Aorta (tissue), 5 donors: ENCODE measurements at regions not wholly inside any gene's neighbourhood (a gene's known extent, or its start where the extent isn't known, plus 50 kb on each side); places are given as distances from the start of the nearest gene placed in this dataset.

Source experiments
- ATAC-seq: fragments of 200-7000 bp; cut with Tn5 transposase; one replicate; pipeline ENCODE4 v1.9.1; 2022; ENCODE audit warnings: moderate library complexity; ENCODE audit not compliant: low FRiP score
- DNase-seq, 2 donors: peaks; one replicate each; pipeline ENCODE4 v3.0.0-alpha.2; 2020
- H3K27ac ChIP-seq, 2 donors: one replicate each; pipeline ENCODE4 v1.5.1; 2013; ENCODE audit warnings: low read length in 2 of 2, mild to moderate bottlenecking in 2 of 2, moderate library complexity in 2 of 2, control low read depth in 1 of 2, inconsistent platforms in 1 of 2, low read depth in 1 of 2
- H3K27me3 ChIP-seq, 2 donors: one replicate each; pipeline ENCODE4 v1.6.1; 2013; ENCODE audit warnings: control low read depth in 1 of 2, low read length in 1 of 2, mild to moderate bottlenecking in 1 of 2, moderate library complexity in 1 of 2; ENCODE audit not compliant: insufficient read depth in 2 of 2, control insufficient read depth in 1 of 2
- H3K36me3 ChIP-seq, 2 donors: one replicate each; pipeline ENCODE4 v1.6.1; 2013; ENCODE audit warnings: control low read depth in 1 of 2, low read length in 1 of 2, mild to moderate bottlenecking in 1 of 2; ENCODE audit not compliant: insufficient read depth in 2 of 2, control insufficient read depth in 1 of 2
- H3K4me1 ChIP-seq, 2 donors: one replicate each; pipeline ENCODE4 v1.6.1; 2013; ENCODE audit warnings: low read length in 2 of 2, control low read depth in 1 of 2, mild to moderate bottlenecking in 1 of 2, moderate library complexity in 1 of 2; ENCODE audit not compliant: insufficient read depth in 2 of 2, control insufficient read depth in 1 of 2
- H3K4me3 ChIP-seq, 2 donors: one replicate each; pipeline ENCODE4 v1.5.1; 2013; ENCODE audit warnings: low read length in 2 of 2, control low read depth in 1 of 2, mild to moderate bottlenecking in 1 of 2
- H3K9me3 ChIP-seq: one replicate; pipeline ENCODE4 v1.6.1; 2013; ENCODE audit warnings: mild to moderate bottlenecking, low read length; ENCODE audit not compliant: control insufficient read depth
- WGBS, 2 donors: extraction: QIAGEN DNeasy Blood & Tissue Kit; methylation state at CpG; one replicate each; pipeline ENCODE4 v1.1.7; 2013; 5-methylcytosine and 5-hydroxymethylcytosine counted together
- intact Hi-C, 2 donors: fragments of 100-400 bp; cut with DNase I; formaldehyde crosslinking; loops; one replicate each; pipeline versions ENCODE4 v1.14.2 to v1.15.0; 2022
- donor health status: healthy with polysubstance abuse.
- donor health status: Bipolar disorder and iron deficiency.
- donor health status: DM: no; HTN: no; CAD: no.
- donor health status: DM: no; HTN: no; CAD: no.
- donor health status: DM: yes; HTN: yes; CAD: no.

DNA sequence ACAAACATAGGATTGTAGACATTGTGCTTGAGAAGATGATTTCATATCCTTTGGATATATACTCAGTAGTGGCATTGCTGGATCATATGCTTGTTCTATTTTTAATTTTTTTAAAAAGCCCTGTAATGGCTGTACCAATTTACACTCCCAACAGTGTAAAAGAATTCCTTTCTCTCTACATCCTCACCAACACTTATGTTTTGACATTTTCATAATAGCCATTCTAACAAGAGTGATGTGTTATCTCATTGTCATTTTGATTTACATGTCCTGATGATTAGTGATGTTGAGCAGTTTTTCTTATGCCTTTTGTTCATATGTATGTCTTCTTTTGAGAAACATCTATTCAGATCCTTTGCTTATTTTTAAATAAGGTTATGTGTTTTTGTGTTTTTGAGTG is 1039.2 kb upstream of the GOT2 start:
- no peak overlapping the region for H3K27ac ChIP-seq
- no peaks in the 10 kb centered on the region for H3K27me3 ChIP-seq
- H3K9me3 ChIP-seq: peaks cover 2% of the 10 kb centered on the region
- H3K36me3 ChIP-seq: no peaks in the 10 kb centered on the region
- DNase-seq: no peak
- no peak for ATAC-seq
- no peaks in the 10 kb centered on the region for H3K4me1 ChIP-seq
- intact Hi-C loops: no loop called here
- no peak overlapping the region for H3K4me3 ChIP-seq

- WGBS, 2 donors: 62 to 70% methylated on average over 3 of the region's 3 CpGs
- H3K27ac ChIP-seq: no peak overlapping the region
- no peaks in the 10 kb centered on the region for H3K27me3 ChIP-seq
- H3K36me3 ChIP-seq: no peaks in the 10 kb centered on the region
- no peak overlapping the region for H3K4me3 ChIP-seq
- H3K4me1 ChIP-seq: no peaks in the 10 kb centered on the region
- DNase-seq: no peak
- intact Hi-C loops: no loop called here
- H3K9me3 ChIP-seq: no peaks in the 10 kb centered on the region
- ATAC-seq: no peak
These were observed 1025.2 kb upstream of the GOT2 start for GRCh38 chr16:59759296-59759695.

GRCh38 chr16:59758848-59759247 is 1024.7 kb upstream of the GOT2 start:
- 38 to 57% methylated on average over 1 of the region's 1 CpG for WGBS, 2 donors
- H3K27me3 ChIP-seq: no peaks in the 10 kb centered on the region
- H3K27ac ChIP-seq: no peak overlapping the region
- ATAC-seq: no peak
- intact Hi-C loops: no loop called here
- no peaks in the 10 kb centered on the region for H3K36me3 ChIP-seq
- H3K4me1 ChIP-seq: no peaks in the 10 kb centered on the region
- H3K9me3 ChIP-seq: no peaks in the 10 kb centered on the region
- no peak overlapping the region for H3K4me3 ChIP-seq
- no peak for DNase-seq

- H3K27me3 ChIP-seq: no peaks in the 10 kb centered on the region
- no peak overlapping the region for H3K4me3 ChIP-seq
- WGBS, 2 donors: 95% methylated on average over 19 of the region's 19 CpGs
- intact Hi-C loops: no loop called here
- DNase-seq: peak in 1 of 2 donors; percentile 51
- no peaks in the 10 kb centered on the region for H3K36me3 ChIP-seq
- no peaks in the 10 kb centered on the region for H3K9me3 ChIP-seq
- no peak overlapping the region for H3K27ac ChIP-seq
- no peak for ATAC-seq
- H3K4me1 ChIP-seq: no peaks in the 10 kb centered on the region
These were observed 1020.7 kb upstream of the GOT2 start for GRCh38 chr16:59754854-59755253.

- H3K27ac ChIP-seq: no peak overlapping the region
- no peaks in the 10 kb centered on the region for H3K27me3 ChIP-seq
- H3K36me3 ChIP-seq: no peaks in the 10 kb centered on the region
- 90 to 91% methylated on average over 3 of the region's 3 CpGs for WGBS, 2 donors
- H3K4me1 ChIP-seq: no peaks in the 10 kb centered on the region
- ATAC-seq (no peak), DNase-seq (no peak)
- intact Hi-C loops: no loop called here
- no peaks in the 10 kb centered on the region for H3K9me3 ChIP-seq
- H3K4me3 ChIP-seq: no peak overlapping the region
These were observed 1015.7 kb upstream of the GOT2 start for GRCh38 chr16:59749662-59750336.

DNA sequence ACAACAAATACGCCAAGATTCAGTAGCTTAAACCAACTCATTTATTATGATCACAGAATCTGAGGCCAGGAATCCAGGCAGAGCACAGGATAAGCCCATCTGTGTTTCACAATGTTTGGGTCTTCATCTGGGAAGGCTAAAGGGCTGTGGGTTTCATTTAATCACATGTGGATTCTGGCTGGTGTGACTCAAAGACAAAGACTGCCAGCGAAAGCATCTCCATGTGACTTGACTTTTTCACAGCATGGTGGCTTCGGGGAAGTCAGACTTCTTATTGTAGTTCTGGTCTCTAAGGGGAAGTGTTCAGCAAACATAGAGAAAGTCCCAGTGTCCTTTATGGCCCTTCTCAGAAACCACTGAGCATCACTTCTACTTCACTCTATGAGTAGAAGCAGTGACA is 1014.4 kb upstream of the GOT2 start:
- no peaks in the 10 kb centered on the region for H3K4me1 ChIP-seq
- intact Hi-C loops: no loop called here
- no peak overlapping the region for H3K27ac ChIP-seq
- no peak for DNase-seq
- H3K27me3 ChIP-seq: no peaks in the 10 kb centered on the region
- no peaks in the 10 kb centered on the region for H3K36me3 ChIP-seq
- H3K9me3 ChIP-seq: no peaks in the 10 kb centered on the region
- WGBS, 2 donors: 70 to 78% methylated on average over 3 of the region's 3 CpGs
- no peak overlapping the region for H3K4me3 ChIP-seq
- no peak for ATAC-seq

GRCh38 chr16:59743504-59743903 is 1009.4 kb upstream of the GOT2 start:
- no peak for DNase-seq
- WGBS, 2 donors: 91 to 94% methylated on average over 5 of the region's 5 CpGs
- Histone ChIP-seq H3K4me1 (peaks cover 0 to 2% of the 10 kb centered on the region in 2 donors), H3K4me3 (no peak overlapping the region), H3K36me3 (no peaks in the 10 kb centered on the region), H3K27me3 (no peaks in the 10 kb centered on the region), H3K27ac (no peak overlapping the region), H3K9me3 (peaks cover 2% of the 10 kb centered on the region)
- no peak for ATAC-seq
- intact Hi-C loops: no loop called here

- no peak for DNase-seq
- Histone ChIP-seq H3K4me3 (no peak overlapping the region), H3K36me3 (no peaks in the 10 kb centered on the region), H3K27ac (no peak overlapping the region), H3K9me3 (peaks cover 2% of the 10 kb centered on the region), H3K4me1 (peaks cover 0 to 2% of the 10 kb centered on the region in 2 donors), H3K27me3 (no peaks in the 10 kb centered on the region)
- no peak for ATAC-seq
- intact Hi-C loops: no loop called here
These were observed 1006.7 kb upstream of the GOT2 start for GRCh38 chr16:59740858-59741257.

DNA sequence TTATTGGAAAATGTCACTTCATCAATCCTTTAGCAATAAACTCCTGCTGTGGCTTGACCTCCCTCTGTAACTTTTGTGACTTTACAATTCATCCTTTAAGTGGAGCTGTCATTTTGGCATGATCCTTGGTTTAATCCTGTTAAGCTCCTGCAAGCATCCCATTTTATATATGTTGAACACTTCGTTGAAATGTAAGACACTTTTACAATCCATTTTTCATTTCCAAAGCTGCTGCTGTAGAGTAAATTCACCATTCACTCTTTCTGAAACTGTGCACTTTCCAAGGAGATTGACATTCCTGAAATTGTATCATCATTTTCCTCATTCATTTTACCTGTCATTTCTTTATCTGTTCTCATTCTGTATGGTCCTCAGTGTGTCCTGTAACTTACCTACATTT is 1003.2 kb upstream of the GOT2 start:
- WGBS, 2 donors: 15 to 47% methylated on average over 1 of the region's 1 CpG
- no peak for ATAC-seq

More for the DNA sequence above, 1003.2 kb upstream of the GOT2 start:
- no peak for DNase-seq
- Histone ChIP-seq H3K4me1 (peaks cover 0 to 2% of the 10 kb centered on the region in 2 donors), H3K9me3 (peaks cover 2% of the 10 kb centered on the region), H3K4me3 (no peak overlapping the region), H3K27ac (no peak overlapping the region), H3K36me3 (no peaks in the 10 kb centered on the region), H3K27me3 (no peaks in the 10 kb centered on the region)
- intact Hi-C loops: no loop called here
